Liver (tissue), 8 donors: ENCODE measurements at regions not wholly inside any gene's neighbourhood (a gene's known extent, or its start where the extent isn't known, plus 50 kb on each side); places are given as distances from the start of the nearest gene placed in this dataset.

ENCODE experiments used
- DNase-seq: peaks from one replicate; pipeline ENCODE4 v3.0.0-alpha.2; 2017; ENCODE audit warnings: low spot score
- H3K27ac ChIP-seq, 2 donors: one replicate each; pipeline ENCODE4 v1.7.0; 2013; ENCODE audit warnings: inconsistent platforms in 2 of 2, low read length in 2 of 2, control low read depth in 1 of 2, low read depth in 1 of 2, mild to moderate bottlenecking in 1 of 2
- H3K27me3 ChIP-seq, 4 donors: one replicate each; pipeline versions ENCODE4 v1.6.1 to v1.7.0; 2013; ENCODE audit warnings: low read length in 3 of 4, inconsistent platforms in 1 of 4, mild to moderate bottlenecking in 1 of 4, moderate library complexity in 1 of 4; ENCODE audit not compliant: control insufficient read depth in 4 of 4, insufficient read depth in 4 of 4
- H3K36me3 ChIP-seq, 4 donors: one replicate each; pipeline versions ENCODE4 v1.6.1 to v1.7.0; 2013; ENCODE audit warnings: low read length in 3 of 4, mild to moderate bottlenecking in 3 of 4, low read depth in 1 of 4, moderate library complexity in 1 of 4; ENCODE audit not compliant: control insufficient read depth in 4 of 4, insufficient read depth in 3 of 4
- H3K4me1 ChIP-seq, 4 donors: one replicate each; pipeline versions ENCODE4 v1.6.1 to v1.7.0; 2013; ENCODE audit warnings: low read length in 3 of 4, mild to moderate bottlenecking in 3 of 4, moderate library complexity in 1 of 4; ENCODE audit not compliant: control insufficient read depth in 4 of 4, insufficient read depth in 4 of 4
- H3K4me3 ChIP-seq, 3 donors: one replicate each; pipeline versions ENCODE4 v1.6.1 to v1.7.0; 2013; ENCODE audit warnings: low read length in 3 of 3, control low read depth in 1 of 3, low read depth in 1 of 3, mild to moderate bottlenecking in 1 of 3
- H3K9ac ChIP-seq, 2 donors: one replicate each; pipeline ENCODE4 v1.7.0; 2013; ENCODE audit warnings: low read length in 2 of 2, mild to moderate bottlenecking in 2 of 2, moderate library complexity in 2 of 2, control low read depth in 1 of 2, low read depth in 1 of 2
- H3K9me3 ChIP-seq, 4 donors: one replicate each; pipeline versions ENCODE4 v1.6.1 to v1.7.0; 2013; ENCODE audit warnings: low read length in 3 of 4; ENCODE audit not compliant: control insufficient read depth in 4 of 4
- EGR1 ChIP-seq, 2 donors: IDR thresholded peaks; 2 replicates each; pipeline ENCODE4 v1.6.1; 2016 to 2018; ENCODE audit warnings: antibody characterized with exemption in 2 of 2, low read depth in 2 of 2
- FOXA1 ChIP-seq: IDR thresholded peaks from 2 replicates; pipeline ENCODE4 v1.6.1; 2016; ENCODE audit warnings: antibody characterized with exemption
- FOXA2 ChIP-seq: IDR thresholded peaks from 2 replicates; pipeline ENCODE4 v1.6.1; 2016; ENCODE audit warnings: antibody characterized with exemption
- GABPA ChIP-seq, 2 donors: IDR thresholded peaks in 1 of 2; conservative IDR thresholded peaks in 1 of 2; 2 replicates each; pipeline ENCODE4 v1.6.1; 2016; ENCODE audit warnings: antibody characterized with exemption in 2 of 2, mild to moderate bottlenecking in 1 of 2, moderate library complexity in 1 of 2
- HNF4A ChIP-seq, 2 donors: conservative IDR thresholded peaks; 2 replicates each; pipeline ENCODE4 v1.6.1; 2016; ENCODE audit warnings: antibody characterized with exemption in 2 of 2, mild to moderate bottlenecking in 2 of 2
- HNF4G ChIP-seq: IDR thresholded peaks from 2 replicates; pipeline ENCODE4 v1.6.1; 2016; ENCODE audit warnings: antibody characterized with exemption
- JUND ChIP-seq, 2 donors: IDR thresholded peaks; 2 replicates each; pipeline ENCODE4 v1.6.1; 2016; ENCODE audit warnings: antibody characterized with exemption in 2 of 2
- NR2F2 ChIP-seq: IDR thresholded peaks from 2 replicates; pipeline ENCODE4 v1.6.1; 2016; ENCODE audit warnings: antibody characterized with exemption
- RAD21 ChIP-seq, 2 donors: IDR thresholded peaks; 2 replicates each; pipeline ENCODE4 v1.6.1; 2016; ENCODE audit warnings: antibody characterized with exemption in 2 of 2, mild to moderate bottlenecking in 2 of 2
- RXRA ChIP-seq, 2 donors: IDR thresholded peaks; 2 replicates each; pipeline ENCODE4 v1.6.1; 2017 to 2018; ENCODE audit warnings: antibody characterized with exemption in 2 of 2, mild to moderate bottlenecking in 1 of 2
- SP1 ChIP-seq: IDR thresholded peaks from 2 replicates; pipeline ENCODE4 v1.6.1; 2018; ENCODE audit warnings: antibody characterized with exemption, mild to moderate bottlenecking
- TAF1 ChIP-seq: conservative IDR thresholded peaks from 2 replicates; pipeline ENCODE4 v1.6.1; 2016; ENCODE audit warnings: antibody characterized with exemption, mild to moderate bottlenecking
- YY1 ChIP-seq: IDR thresholded peaks from 2 replicates; pipeline ENCODE4 v1.6.1; 2016; ENCODE audit warnings: antibody characterized with exemption, mild to moderate bottlenecking
- WGBS: extraction: QIAGEN DNeasy Blood & Tissue Kit; methylation state at CpG from one replicate; pipeline ENCODE4 v1.1.7; 2013; 5-methylcytosine and 5-hydroxymethylcytosine counted together
- TF ChIP-seq, protein P1 (sequence below): IDR thresholded peaks from 2 replicates; pipeline ENCODE4 v1.6.1; 2016; ENCODE audit warnings: antibody characterized with exemption
- TF ChIP-seq, protein P2 (sequence below): IDR thresholded peaks from 2 replicates; pipeline ENCODE4 v1.6.1; 2016; ENCODE audit warnings: antibody characterized with exemption, mild to moderate bottlenecking
- TF ChIP-seq, protein P3 (sequence below): fragments of 150-350 bp; IDR thresholded peaks from 2 replicates; pipeline ENCODE4 v1.5.1; 2017; ENCODE audit warnings: improper control_type of control experiment, low read depth, low read length; ENCODE audit not compliant: missing input control
- TF ChIP-seq, protein P4 (sequence below): IDR thresholded peaks from 2 replicates; pipeline ENCODE4 v1.6.1; 2016; ENCODE audit warnings: antibody characterized with exemption
- TF ChIP-seq, protein P5 (sequence below): IDR thresholded peaks from 2 replicates; pipeline ENCODE4 v1.6.1; 2016; ENCODE audit warnings: antibody characterized with exemption
- donor health status: healthy.
- donor health status: healthy.
- donor health status: healthy.
- donor health status: healthy.
- donor health status: healthy.

DNA sequence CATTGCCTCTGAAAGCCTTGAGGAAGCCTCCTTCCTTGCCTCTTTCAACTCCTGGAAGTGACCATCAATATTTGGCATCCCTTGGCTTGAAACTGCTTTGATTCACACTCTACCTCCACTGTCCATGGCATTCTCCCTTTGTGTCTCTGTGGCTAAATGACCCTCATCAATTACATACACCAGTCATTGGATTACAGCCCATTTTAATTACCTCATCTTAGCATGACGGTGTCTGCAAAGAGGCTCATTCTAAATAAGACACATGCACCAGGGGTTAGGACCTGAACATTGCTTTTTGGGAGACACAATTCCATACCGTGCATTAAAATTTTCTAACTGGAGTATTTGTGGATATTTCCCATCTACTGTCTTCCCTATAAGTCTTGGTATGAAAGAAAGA, 60.7 kb upstream of the FAM9A start:
- Histone ChIP-seq H3K9me3 (no peaks in the 10 kb centered on the region), H3K4me1 (no peaks in the 10 kb centered on the region), H3K36me3 (no peaks in the 10 kb centered on the region), H3K27me3 (no peaks in the 10 kb centered on the region), H3K4me3 (no peak overlapping the region), H3K9ac (no peak overlapping the region), H3K27ac (no peak overlapping the region)
- TF ChIP-seq NR2F2 (no peak), TAF1 (no peak), SP1 (no peak), EGR1 (IDR thresholded peaks at IDR 0.05; ENCODE audit: low read depth in 2 of 2) (no peak), FOXA1 (no peak), HNF4A (conservative IDR thresholded peaks at IDR 0.05) (no peak), GABPA (IDR thresholded peaks at IDR 0.05 in 1 of 2, conservative IDR thresholded peaks at IDR 0.05 in 1 of 2) (no peak), JUND (IDR thresholded peaks at IDR 0.05) (no peak), HNF4G (no peak), YY1 (no peak), FOXA2 (no peak), RXRA (IDR thresholded peaks at IDR 0.05) (no peak), RAD21 (IDR thresholded peaks at IDR 0.05) (no peak)
- TF ChIP-seq, protein P1, sequence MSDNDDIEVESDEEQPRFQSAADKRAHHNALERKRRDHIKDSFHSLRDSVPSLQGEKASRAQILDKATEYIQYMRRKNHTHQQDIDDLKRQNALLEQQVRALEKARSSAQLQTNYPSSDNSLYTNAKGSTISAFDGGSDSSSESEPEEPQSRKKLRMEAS = no peak
- TF ChIP-seq, protein P2, sequence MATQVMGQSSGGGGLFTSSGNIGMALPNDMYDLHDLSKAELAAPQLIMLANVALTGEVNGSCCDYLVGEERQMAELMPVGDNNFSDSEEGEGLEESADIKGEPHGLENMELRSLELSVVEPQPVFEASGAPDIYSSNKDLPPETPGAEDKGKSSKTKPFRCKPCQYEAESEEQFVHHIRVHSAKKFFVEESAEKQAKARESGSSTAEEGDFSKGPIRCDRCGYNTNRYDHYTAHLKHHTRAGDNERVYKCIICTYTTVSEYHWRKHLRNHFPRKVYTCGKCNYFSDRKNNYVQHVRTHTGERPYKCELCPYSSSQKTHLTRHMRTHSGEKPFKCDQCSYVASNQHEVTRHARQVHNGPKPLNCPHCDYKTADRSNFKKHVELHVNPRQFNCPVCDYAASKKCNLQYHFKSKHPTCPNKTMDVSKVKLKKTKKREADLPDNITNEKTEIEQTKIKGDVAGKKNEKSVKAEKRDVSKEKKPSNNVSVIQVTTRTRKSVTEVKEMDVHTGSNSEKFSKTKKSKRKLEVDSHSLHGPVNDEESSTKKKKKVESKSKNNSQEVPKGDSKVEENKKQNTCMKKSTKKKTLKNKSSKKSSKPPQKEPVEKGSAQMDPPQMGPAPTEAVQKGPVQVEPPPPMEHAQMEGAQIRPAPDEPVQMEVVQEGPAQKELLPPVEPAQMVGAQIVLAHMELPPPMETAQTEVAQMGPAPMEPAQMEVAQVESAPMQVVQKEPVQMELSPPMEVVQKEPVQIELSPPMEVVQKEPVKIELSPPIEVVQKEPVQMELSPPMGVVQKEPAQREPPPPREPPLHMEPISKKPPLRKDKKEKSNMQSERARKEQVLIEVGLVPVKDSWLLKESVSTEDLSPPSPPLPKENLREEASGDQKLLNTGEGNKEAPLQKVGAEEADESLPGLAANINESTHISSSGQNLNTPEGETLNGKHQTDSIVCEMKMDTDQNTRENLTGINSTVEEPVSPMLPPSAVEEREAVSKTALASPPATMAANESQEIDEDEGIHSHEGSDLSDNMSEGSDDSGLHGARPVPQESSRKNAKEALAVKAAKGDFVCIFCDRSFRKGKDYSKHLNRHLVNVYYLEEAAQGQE = no peak
- TF ChIP-seq, protein P3, sequence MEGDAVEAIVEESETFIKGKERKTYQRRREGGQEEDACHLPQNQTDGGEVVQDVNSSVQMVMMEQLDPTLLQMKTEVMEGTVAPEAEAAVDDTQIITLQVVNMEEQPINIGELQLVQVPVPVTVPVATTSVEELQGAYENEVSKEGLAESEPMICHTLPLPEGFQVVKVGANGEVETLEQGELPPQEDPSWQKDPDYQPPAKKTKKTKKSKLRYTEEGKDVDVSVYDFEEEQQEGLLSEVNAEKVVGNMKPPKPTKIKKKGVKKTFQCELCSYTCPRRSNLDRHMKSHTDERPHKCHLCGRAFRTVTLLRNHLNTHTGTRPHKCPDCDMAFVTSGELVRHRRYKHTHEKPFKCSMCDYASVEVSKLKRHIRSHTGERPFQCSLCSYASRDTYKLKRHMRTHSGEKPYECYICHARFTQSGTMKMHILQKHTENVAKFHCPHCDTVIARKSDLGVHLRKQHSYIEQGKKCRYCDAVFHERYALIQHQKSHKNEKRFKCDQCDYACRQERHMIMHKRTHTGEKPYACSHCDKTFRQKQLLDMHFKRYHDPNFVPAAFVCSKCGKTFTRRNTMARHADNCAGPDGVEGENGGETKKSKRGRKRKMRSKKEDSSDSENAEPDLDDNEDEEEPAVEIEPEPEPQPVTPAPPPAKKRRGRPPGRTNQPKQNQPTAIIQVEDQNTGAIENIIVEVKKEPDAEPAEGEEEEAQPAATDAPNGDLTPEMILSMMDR = no peak
- TF ChIP-seq, protein P4, sequence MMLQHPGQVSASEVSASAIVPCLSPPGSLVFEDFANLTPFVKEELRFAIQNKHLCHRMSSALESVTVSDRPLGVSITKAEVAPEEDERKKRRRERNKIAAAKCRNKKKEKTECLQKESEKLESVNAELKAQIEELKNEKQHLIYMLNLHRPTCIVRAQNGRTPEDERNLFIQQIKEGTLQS = no peak
- TF ChIP-seq, protein P5, sequence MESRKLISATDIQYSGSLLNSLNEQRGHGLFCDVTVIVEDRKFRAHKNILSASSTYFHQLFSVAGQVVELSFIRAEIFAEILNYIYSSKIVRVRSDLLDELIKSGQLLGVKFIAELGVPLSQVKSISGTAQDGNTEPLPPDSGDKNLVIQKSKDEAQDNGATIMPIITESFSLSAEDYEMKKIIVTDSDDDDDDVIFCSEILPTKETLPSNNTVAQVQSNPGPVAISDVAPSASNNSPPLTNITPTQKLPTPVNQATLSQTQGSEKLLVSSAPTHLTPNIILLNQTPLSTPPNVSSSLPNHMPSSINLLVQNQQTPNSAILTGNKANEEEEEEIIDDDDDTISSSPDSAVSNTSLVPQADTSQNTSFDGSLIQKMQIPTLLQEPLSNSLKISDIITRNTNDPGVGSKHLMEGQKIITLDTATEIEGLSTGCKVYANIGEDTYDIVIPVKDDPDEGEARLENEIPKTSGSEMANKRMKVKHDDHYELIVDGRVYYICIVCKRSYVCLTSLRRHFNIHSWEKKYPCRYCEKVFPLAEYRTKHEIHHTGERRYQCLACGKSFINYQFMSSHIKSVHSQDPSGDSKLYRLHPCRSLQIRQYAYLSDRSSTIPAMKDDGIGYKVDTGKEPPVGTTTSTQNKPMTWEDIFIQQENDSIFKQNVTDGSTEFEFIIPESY = no peak
- WGBS = 95% methylated on average over 2 of the region's 2 CpGs
- no peak for DNase-seq
